ENCODE measurements at regions not wholly inside any gene's neighbourhood (a gene's known extent, or its start where the extent isn't known, plus 50 kb on each side); places are given as distances from the start of the nearest gene placed in this dataset.

DNA sequence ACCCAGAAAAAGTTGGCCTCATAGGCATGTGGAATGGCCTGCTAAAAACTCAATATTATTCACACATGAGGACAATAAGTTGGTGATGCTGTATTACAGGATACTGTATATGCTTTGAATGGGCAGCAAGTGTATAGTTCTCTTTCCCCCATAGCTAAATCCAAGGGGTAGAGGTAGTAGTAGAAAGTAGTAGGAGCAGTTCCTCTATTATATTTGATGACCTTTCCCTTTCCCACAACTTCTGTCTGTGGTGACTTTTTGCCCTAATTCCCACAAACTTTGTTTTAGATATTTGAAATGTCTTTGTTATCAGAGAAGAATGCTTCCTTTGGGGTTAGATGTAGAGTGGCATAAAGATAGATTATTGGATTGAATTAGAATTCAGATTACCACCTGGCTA is 154.0 kb upstream of the STEAP4 start (continued):
- TF ChIP-seq CHD7 (IDR thresholded peaks at IDR 0.05; ENCODE audit: insufficient replicate concordance, low read length) (no peak), TAF1 (IDR thresholded peaks at IDR 0.05; ENCODE audit: low read depth, low read length) (no peak), SAP30 (IDR thresholded peaks at IDR 0.05; ENCODE audit: insufficient read depth, insufficient replicate concordance, low read length) (no peak), TAF7 (optimal IDR thresholded peaks at IDR 0.05; ENCODE audit: borderline replicate concordance, low read depth, low read length) (no peak)
